CD4-positive, CD25-positive, alpha-beta regulatory T cell (primary cell): ENCODE measurements at regions not wholly inside any gene's neighbourhood (a gene's known extent, or its start where the extent isn't known, plus 50 kb on each side); places are given as distances from the start of the nearest gene placed in this dataset.

Source experiments
- ATAC-seq, 2 donors: fragments of 150-1000 bp; cut with Tn5 transposase; one replicate each; pipeline ENCODE4 v1.10.0; 2021; ENCODE audit warnings: low read depth in 2 of 2, moderate number of reproducible peaks in 2 of 2, moderate library complexity in 1 of 2
- DNase-seq, 3 donors: peaks; one replicate each; pipeline versions ENCODE4 v3.0.0 to v3.0.0-alpha.2; 2012 to 2022; ENCODE audit warnings: mixed read lengths in 1 of 3
- H3K27ac ChIP-seq: one replicate; pipeline ENCODE4 v1.7.0; 2013; ENCODE audit warnings: mild to moderate bottlenecking, low read length; ENCODE audit not compliant: insufficient read depth, poor library complexity, severe bottlenecking
- H3K27me3 ChIP-seq: one replicate; pipeline ENCODE4 v1.7.0; 2013; ENCODE audit warnings: low read length; ENCODE audit not compliant: control insufficient read depth, insufficient read depth
- H3K36me3 ChIP-seq: one replicate; pipeline ENCODE4 v1.7.0; 2013; ENCODE audit warnings: mild to moderate bottlenecking, low read length, moderate library complexity; ENCODE audit not compliant: control insufficient read depth, insufficient read depth
- H3K4me1 ChIP-seq: 2 replicates; pipeline ENCODE4 v1.7.0; 2013; ENCODE audit warnings: mild to moderate bottlenecking, low read length; ENCODE audit not compliant: insufficient read depth, control insufficient read depth, poor library complexity, severe bottlenecking
- H3K4me3 ChIP-seq: one replicate; pipeline ENCODE4 v1.7.0; 2013; ENCODE audit warnings: low read depth, mild to moderate bottlenecking, low read length, moderate library complexity
- H3K9me3 ChIP-seq, 2 experiments: 1 replicate in 1 of 2; 2 replicates in 1 of 2; pipeline ENCODE4 v1.7.0; 2013; ENCODE audit warnings: low read length in 2 of 2, mild to moderate bottlenecking in 1 of 2, moderate library complexity in 1 of 2; ENCODE audit not compliant: control insufficient read depth in 2 of 2
- H3K27ac Mint-ChIP-seq, 3 donors: one replicate each; pipeline ENCODE4 v1.8.0; 2020 to 2022; ENCODE audit warnings: mild to moderate bottlenecking in 3 of 3, mixed read lengths in 3 of 3, moderate library complexity in 2 of 3
- H3K27me3 Mint-ChIP-seq: one replicate; pipeline ENCODE4 v1.8.0; 2022; ENCODE audit warnings: mild to moderate bottlenecking, mixed read lengths
- H3K36me3 Mint-ChIP-seq: one replicate; pipeline ENCODE4 v1.8.0; 2020; ENCODE audit warnings: mixed read lengths
- H3K4me1 Mint-ChIP-seq, 4 donors: one replicate each; pipeline ENCODE4 v1.8.0; 2020 to 2022; ENCODE audit warnings: mixed read lengths in 4 of 4, mild to moderate bottlenecking in 1 of 4
- H3K4me3 Mint-ChIP-seq, 4 donors: one replicate each; pipeline ENCODE4 v1.8.0; 2020 to 2022; ENCODE audit warnings: mild to moderate bottlenecking in 4 of 4, mixed read lengths in 4 of 4, moderate library complexity in 3 of 4
- H3K9me3 Mint-ChIP-seq, 7 donors: one replicate each; pipeline ENCODE4 v1.8.0; 2020 to 2022; ENCODE audit warnings: mixed read lengths in 7 of 7, mild to moderate bottlenecking in 3 of 7, moderate library complexity in 2 of 7

- no peak overlapping the region for H3K27ac ChIP-seq
- DNase-seq (no peak), ATAC-seq (no peak)
- no peaks in the 10 kb centered on the region for H3K4me1 Mint-ChIP-seq
- H3K27me3 ChIP-seq, result no peaks in the 10 kb centered on the region
- no peak overlapping the region for H3K4me3 Mint-ChIP-seq
- no peak overlapping the region for H3K27ac Mint-ChIP-seq
- H3K36me3 ChIP-seq, result no peaks in the 10 kb centered on the region
- H3K4me1 ChIP-seq, result no peaks in the 10 kb centered on the region
- H3K9me3 ChIP-seq, result no peaks in the 10 kb centered on the region
- H3K9me3 Mint-ChIP-seq, result peaks cover 1 to 16% (median 8%) of the 10 kb centered on the region in 7 donors
- H3K27me3 Mint-ChIP-seq, result peaks cover 4% of the 10 kb centered on the region
- no peaks in the 10 kb centered on the region for H3K36me3 Mint-ChIP-seq
- no peak overlapping the region for H3K4me3 ChIP-seq
These were observed 579.7 kb upstream of the DPP6 start for GRCh38 chr7:153472516-153472915.

GRCh38 chr7:153473185-153473584, 579.0 kb upstream of the DPP6 start:
- Mint-ChIP-seq H3K9me3 (peaks cover 1 to 12% (median 8%) of the 10 kb centered on the region in 7 donors), H3K27ac (no peak overlapping the region), H3K4me1 (no peaks in the 10 kb centered on the region), H3K4me3 (no peak overlapping the region), H3K27me3 (peaks cover 4% of the 10 kb centered on the region), H3K36me3 (no peaks in the 10 kb centered on the region)
- Histone ChIP-seq H3K9me3 (no peaks in the 10 kb centered on the region), H3K27me3 (no peaks in the 10 kb centered on the region), H3K4me1 (no peaks in the 10 kb centered on the region), H3K4me3 (no peak overlapping the region), H3K36me3 (no peaks in the 10 kb centered on the region), H3K27ac (no peak overlapping the region)
- DNase-seq (no peak), ATAC-seq (no peak)

DNA sequence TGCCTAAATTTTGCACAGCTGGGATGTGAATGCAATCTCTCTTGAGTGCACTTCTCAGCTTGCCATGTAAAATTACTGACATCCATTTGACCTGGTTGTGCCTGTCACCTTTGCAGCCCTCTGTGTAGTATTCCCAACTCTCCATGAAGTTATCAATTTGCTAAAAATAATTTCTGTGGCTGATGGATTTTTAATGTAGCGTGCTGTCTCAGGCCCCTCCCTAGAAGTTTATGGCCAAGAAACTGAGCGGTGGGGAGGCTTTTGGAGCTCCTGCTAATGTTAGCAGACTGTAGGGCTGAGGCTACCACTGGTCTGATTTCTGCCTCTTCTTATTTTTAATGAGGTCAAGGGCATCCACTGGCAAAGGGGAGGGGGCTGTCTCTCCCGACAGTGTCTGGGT, 577.0 kb upstream of the DPP6 start:
- no peaks in the 10 kb centered on the region for H3K4me1 Mint-ChIP-seq
- H3K4me3 ChIP-seq, result no peak overlapping the region
- DNase-seq (no peak), ATAC-seq (no peak)
- H3K9me3 Mint-ChIP-seq, result peaks cover 0 to 12% (median 7%) of the 10 kb centered on the region in 7 donors
- H3K27ac ChIP-seq, result no peak overlapping the region
- H3K27me3 Mint-ChIP-seq, result peaks cover 4% of the 10 kb centered on the region
- H3K9me3 ChIP-seq, result no peaks in the 10 kb centered on the region
- no peaks in the 10 kb centered on the region for H3K36me3 Mint-ChIP-seq
- H3K36me3 ChIP-seq, result no peaks in the 10 kb centered on the region
- no peaks in the 10 kb centered on the region for H3K27me3 ChIP-seq
- no peak overlapping the region for H3K4me3 Mint-ChIP-seq
- no peaks in the 10 kb centered on the region for H3K4me1 ChIP-seq
- no peak overlapping the region for H3K27ac Mint-ChIP-seq

DNA sequence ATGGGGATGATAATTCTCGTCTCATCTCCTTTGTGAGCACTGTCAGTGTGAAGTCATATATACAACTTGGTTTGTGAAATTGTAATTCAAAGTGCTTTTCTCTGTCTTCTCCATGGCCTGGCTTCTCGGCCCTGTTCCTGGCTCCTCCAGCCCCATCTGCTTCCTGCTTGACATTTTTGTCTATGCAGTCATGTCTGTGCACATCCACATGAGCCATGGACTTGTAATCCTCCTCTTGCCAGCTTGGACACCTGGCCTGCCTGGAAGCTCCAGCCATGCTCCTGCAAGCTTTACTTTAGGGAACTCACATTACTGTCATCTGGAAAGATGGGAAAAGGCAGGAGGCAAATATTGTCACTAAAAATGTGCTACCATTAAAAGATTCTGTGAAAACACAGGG, 576.0 kb upstream of the DPP6 start:
- Mint-ChIP-seq H3K4me3 (no peak overlapping the region), H3K27me3 (no peaks in the 10 kb centered on the region), H3K36me3 (no peaks in the 10 kb centered on the region), H3K9me3 (peaks cover 0 to 10% (median 3%) of the 10 kb centered on the region in 7 donors), H3K4me1 (no peaks in the 10 kb centered on the region), H3K27ac (no peak overlapping the region)
- Histone ChIP-seq H3K9me3 (no peaks in the 10 kb centered on the region), H3K4me1 (no peaks in the 10 kb centered on the region), H3K4me3 (no peak overlapping the region), H3K27ac (no peak overlapping the region), H3K27me3 (no peaks in the 10 kb centered on the region), H3K36me3 (no peaks in the 10 kb centered on the region)
- DNase-seq (no peak), ATAC-seq (no peak)

DNA sequence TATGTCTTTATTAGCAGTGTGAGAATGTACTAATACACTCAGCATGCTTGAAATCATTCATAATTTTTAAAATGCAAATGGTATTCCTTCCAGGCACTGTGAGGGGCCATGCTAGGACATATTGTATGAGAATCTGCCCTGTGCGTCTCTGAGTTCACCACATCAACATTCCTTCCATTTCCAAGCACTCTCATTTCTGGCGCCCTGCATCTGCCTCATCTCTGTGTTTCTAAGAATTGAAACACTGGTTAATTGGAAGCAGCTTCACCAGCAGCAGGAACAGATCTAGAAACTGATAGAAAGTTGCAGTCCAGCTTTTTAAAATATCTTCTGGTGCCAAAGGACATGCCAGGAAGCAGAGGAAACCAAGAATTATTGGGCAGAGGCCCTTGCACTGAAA, 555.9 kb upstream of the DPP6 start:
- Mint-ChIP-seq H3K4me1 (no peaks in the 10 kb centered on the region), H3K36me3 (no peaks in the 10 kb centered on the region), H3K27ac (no peak overlapping the region), H3K9me3 (peaks cover 0 to 9% (median 1%) of the 10 kb centered on the region in 7 donors), H3K4me3 (no peak overlapping the region), H3K27me3 (no peaks in the 10 kb centered on the region)
- Histone ChIP-seq H3K27ac (no peak overlapping the region), H3K36me3 (no peaks in the 10 kb centered on the region), H3K27me3 (no peaks in the 10 kb centered on the region), H3K4me3 (no peak overlapping the region), H3K9me3 (no peaks in the 10 kb centered on the region), H3K4me1 (no peaks in the 10 kb centered on the region)
- no peak for ATAC-seq
- DNase-seq, result no peak

GRCh38 chr7:153503093-153503492, 549.1 kb upstream of the DPP6 start:
- no peaks in the 10 kb centered on the region for H3K27me3 ChIP-seq
- Mint-ChIP-seq H3K4me3 (no peak overlapping the region), H3K9me3 (peaks cover 0 to 8% (median 2%) of the 10 kb centered on the region in 7 donors), H3K4me1 (no peaks in the 10 kb centered on the region), H3K27me3 (no peaks in the 10 kb centered on the region), H3K27ac (no peak overlapping the region), H3K36me3 (no peaks in the 10 kb centered on the region)
- no peak for DNase-seq
- no peaks in the 10 kb centered on the region for H3K36me3 ChIP-seq
- H3K9me3 ChIP-seq, result no peaks in the 10 kb centered on the region
- ATAC-seq, result no peak
- H3K4me3 ChIP-seq, result no peak overlapping the region
- no peak overlapping the region for H3K27ac ChIP-seq
- no peaks in the 10 kb centered on the region for H3K4me1 ChIP-seq

GRCh38 chr7:153504288-153505075, 547.7 kb upstream of the DPP6 start:
- H3K27ac Mint-ChIP-seq, result no peak overlapping the region
- H3K4me3 Mint-ChIP-seq, result no peak overlapping the region
- no peaks in the 10 kb centered on the region for H3K4me1 Mint-ChIP-seq
- no peak for DNase-seq
- H3K27me3 ChIP-seq, result no peaks in the 10 kb centered on the region
- no peaks in the 10 kb centered on the region for H3K27me3 Mint-ChIP-seq
- H3K27ac ChIP-seq, result no peak overlapping the region
- H3K36me3 Mint-ChIP-seq, result no peaks in the 10 kb centered on the region
- no peak overlapping the region for H3K4me3 ChIP-seq
- no peaks in the 10 kb centered on the region for H3K36me3 ChIP-seq
- H3K4me1 ChIP-seq, result no peaks in the 10 kb centered on the region
- H3K9me3 Mint-ChIP-seq, result peaks cover 0 to 6% (median 2%) of the 10 kb centered on the region in 7 donors
- H3K9me3 ChIP-seq, result no peaks in the 10 kb centered on the region
- no peak for ATAC-seq

GRCh38 chr7:153507885-153508284, 544.3 kb upstream of the DPP6 start:
- Histone ChIP-seq H3K9me3 (no peaks in the 10 kb centered on the region), H3K4me3 (no peak overlapping the region), H3K4me1 (no peaks in the 10 kb centered on the region), H3K27ac (no peak overlapping the region), H3K27me3 (no peaks in the 10 kb centered on the region), H3K36me3 (no peaks in the 10 kb centered on the region)
- ATAC-seq (no peak), DNase-seq (no peak)
- H3K4me1 Mint-ChIP-seq, result no peaks in the 10 kb centered on the region
- H3K27me3 Mint-ChIP-seq, result no peaks in the 10 kb centered on the region
- no peak overlapping the region for H3K27ac Mint-ChIP-seq
- H3K4me3 Mint-ChIP-seq, result no peak overlapping the region
- H3K36me3 Mint-ChIP-seq, result no peaks in the 10 kb centered on the region
- H3K9me3 Mint-ChIP-seq, result peaks cover 0 to 4% (median 0%) of the 10 kb centered on the region in 7 donors
